ENCODE measurements at regions not wholly inside any gene's neighbourhood (a gene's known extent, or its start where the extent isn't known, plus 50 kb on each side); places are given as distances from the start of the nearest gene placed in this dataset.
A peak's percentile ranks its signal among the peaks of the same experiment; 100 is the strongest.

- no peak for DNase-seq (ENCODE audit: low read depth, low spot score)
Measured at GRCh38 chr7:47045207-47046051, 536.5 kb downstream of the TNS3 start.

- DNase-seq (ENCODE audit: low read depth, low spot score): no peak
Measured at GRCh38 chr7:47044625-47045024, 537.3 kb downstream of the TNS3 start.

- DNase-seq (ENCODE audit: low read depth, low spot score): no peak
Measured at GRCh38 chr7:47043304-47043703, 538.6 kb downstream of the TNS3 start.

- no peak for DNase-seq (ENCODE audit: low read depth, low spot score)
Measured at GRCh38 chr7:47042669-47043068, 539.2 kb downstream of the TNS3 start.

- no peak for DNase-seq (ENCODE audit: low read depth, low spot score)
Measured at GRCh38 chr7:47040795-47041347, 541.0 kb downstream of the TNS3 start.

GRCh38 chr7:47039904-47040303 is 542.0 kb downstream of the TNS3 start:
- peak; percentile 87 for DNase-seq (ENCODE audit: low read depth, low spot score)

GRCh38 chr7:47039089-47039648 is 542.7 kb downstream of the TNS3 start:
- no peak for DNase-seq (ENCODE audit: low read depth, low spot score)

- DNase-seq (ENCODE audit: low read depth, low spot score): no peak
Measured at GRCh38 chr7:47038621-47039020, 543.3 kb downstream of the TNS3 start.

- no peak for DNase-seq (ENCODE audit: low read depth, low spot score)
Measured at GRCh38 chr7:47037607-47038006, 544.3 kb downstream of the TNS3 start.

GRCh38 chr7:47036909-47037308 is 545.0 kb downstream of the TNS3 start:
- DNase-seq (ENCODE audit: low read depth, low spot score): no peak

- DNase-seq (ENCODE audit: low read depth, low spot score): no peak
Measured at GRCh38 chr7:47035522-47035921, 546.4 kb downstream of the TNS3 start.

- DNase-seq (ENCODE audit: low read depth, low spot score): no peak
Measured at GRCh38 chr7:47034180-47034579, 547.7 kb downstream of the TNS3 start.

GRCh38 chr7:47032536-47032908 is 549.4 kb downstream of the TNS3 start:
- no peak for DNase-seq (ENCODE audit: low read depth, low spot score)

GRCh38 chr7:47031786-47032535 is 550.0 kb downstream of the TNS3 start:
- DNase-seq (ENCODE audit: low read depth, low spot score): no peak

GRCh38 chr7:47028284-47028683 is 553.6 kb downstream of the TNS3 start:
- no peak for DNase-seq (ENCODE audit: low read depth, low spot score)

- DNase-seq (ENCODE audit: low read depth, low spot score): no peak
Measured at GRCh38 chr7:47027695-47028240, 554.1 kb downstream of the TNS3 start.

GRCh38 chr7:47026780-47027361 is 555.0 kb downstream of the TNS3 start:
- no peak for DNase-seq (ENCODE audit: low read depth, low spot score)

GRCh38 chr7:47024991-47025390 is 556.9 kb downstream of the TNS3 start:
- no peak for DNase-seq (ENCODE audit: low read depth, low spot score)

- DNase-seq (ENCODE audit: low read depth, low spot score): no peak
Measured at GRCh38 chr7:47008461-47008860, 573.5 kb downstream of the TNS3 start.

GRCh38 chr7:47007471-47007870 is 574.4 kb downstream of the TNS3 start:
- no peak for DNase-seq (ENCODE audit: low read depth, low spot score)

- DNase-seq (ENCODE audit: low read depth, low spot score): no peak
Measured at GRCh38 chr7:47000561-47000960, 581.4 kb downstream of the TNS3 start.

- no peak for DNase-seq (ENCODE audit: low read depth, low spot score)
Measured at GRCh38 chr7:46999866-47000265, 582.0 kb downstream of the TNS3 start.

Measured in pulmonary artery endothelial cell (primary cell).